ENCODE measurements at regions not wholly inside any gene's neighbourhood (a gene's known extent, or its start where the extent isn't known, plus 50 kb on each side); places are given as distances from the start of the nearest gene placed in this dataset.

GRCh38 chr7:52074071-52074470 lies 757.5 kb upstream of the COBL start:
- Histone ChIP-seq H4K91ac (ENCODE audit: insufficient read depth, low read depth, low read length) (no peak overlapping the region), H3K18ac (ENCODE audit: low read depth, low read length) (no peak overlapping the region), H3K9me3 (ENCODE audit: control insufficient read depth, insufficient read depth, low read length) (peaks cover 8% of the 10 kb centered on the region), H2BK20ac (ENCODE audit: low read depth, low read length) (no peak overlapping the region), H3K36me3 (ENCODE audit: control insufficient read depth, insufficient read depth, low read length) (no peaks in the 10 kb centered on the region), H4K8ac (ENCODE audit: low read depth in 2 of 2, low read length in 2 of 2) (no peak overlapping the region), H3K56ac (ENCODE audit: extremely low read depth, insufficient read depth, low read length) (no peak overlapping the region), H3K4me2 (ENCODE audit: low read depth, low read length) (no peak overlapping the region), H2AK5ac (ENCODE audit: low read depth, low read length) (no peak overlapping the region), H3K4me1 (ENCODE audit: control insufficient read depth, insufficient read depth, low read length) (no peaks in the 10 kb centered on the region), H3K23ac (ENCODE audit: low read depth, low read length) (no peak overlapping the region), H3K4me3 (ENCODE audit: insufficient read depth, low read depth, low read length) (no peak overlapping the region), H3K14ac (replicated peaks; ENCODE audit: low read depth, low read length) (no peak overlapping the region), H3K27me3 (ENCODE audit: control insufficient read depth, insufficient read depth, low read length) (no peaks in the 10 kb centered on the region), H2BK120ac (ENCODE audit: low read depth, low read length) (no peak overlapping the region), H2BK15ac (ENCODE audit: low read depth, low read length) (no peak overlapping the region), H2AFZ (replicated peaks; ENCODE audit: low read length, poor library complexity) (no peak overlapping the region), H3K4ac (ENCODE audit: low read depth, low read length) (no peak overlapping the region), H3K9me1 (ENCODE audit: insufficient read depth, low read length) (no peaks in the 10 kb centered on the region), H4K5ac (ENCODE audit: low read depth, low read length) (no peak overlapping the region), H4K20me1 (ENCODE audit: insufficient read depth, low read length) (no peaks in the 10 kb centered on the region), H3K27ac (ENCODE audit: insufficient read depth, low read length) (no peak overlapping the region), H3K9ac (ENCODE audit: low read depth, low read length) (no peak overlapping the region), H3K79me1 (ENCODE audit: low read depth in 1 of 2, low read length in 2 of 2) (no peaks in the 10 kb centered on the region), H2BK5ac (ENCODE audit: low read depth, low read length, poor library complexity, severe bottlenecking) (no peak overlapping the region), H2AK9ac (replicated peaks; ENCODE audit: low read depth, low read length, poor library complexity) (no peak overlapping the region)
- BruUV-seq (replicated peaks) = no TSS peak
- TF ChIP-seq BHLHE40 (IDR thresholded peaks at IDR 0.05; ENCODE audit: low read depth, low read length) (no peak), RFX5 (IDR thresholded peaks at IDR 0.05; ENCODE audit: low read depth, low read length) (no peak), RCOR1 (IDR thresholded peaks at IDR 0.05; ENCODE audit: insufficient replicate concordance, low read length) (no peak), POLR2A (IDR thresholded peaks at IDR 0.05; ENCODE audit: low read depth, low read length) (no peak), FOS (IDR thresholded peaks at IDR 0.05; ENCODE audit: low read depth, low read length) (no peak), ELK1 (IDR thresholded peaks at IDR 0.05; ENCODE audit: borderline replicate concordance, low read depth, low read length) (no peak), CEBPB (IDR thresholded peaks at IDR 0.05; ENCODE audit: low read depth, low read length) (no peak), MXI1 (IDR thresholded peaks at IDR 0.05; ENCODE audit: borderline replicate concordance, low read depth, low read length) (no peak), RAD21 (IDR thresholded peaks at IDR 0.05; ENCODE audit: low read length) (no peak), MAZ (IDR thresholded peaks at IDR 0.05; ENCODE audit: borderline replicate concordance, low read depth, low read length) (no peak), SMC3 (IDR thresholded peaks at IDR 0.05; ENCODE audit: low read depth, low read length) (no peak), CTCF (conservative IDR thresholded peaks at IDR 0.05; ENCODE audit: low read depth, low read length) (no peak), MAFK (IDR thresholded peaks at IDR 0.05; ENCODE audit: low read depth, low read length) (no peak), NFE2L2 (IDR thresholded peaks at IDR 0.05; ENCODE audit: low read depth, low read length) (no peak), CHD1 (IDR thresholded peaks at IDR 0.05; ENCODE audit: low read depth, low read length) (no peak), USF2 (IDR thresholded peaks at IDR 0.05; ENCODE audit: low read depth, low read length) (no peak)
- WGBS, 2 experiments (ENCODE audit: extremely low coverage in 2 of 2, insufficient read length in 1 of 2) = no CpG with 5 or more reads among the region's 2 CpGs
- dilution Hi-C loops (cut with HindIII; ENCODE audit: low sequenced_read_pairs, unreplicated experiment) (no loop called here), in situ Hi-C loops (cut with MboI; ENCODE audit: low sequenced_read_pairs) (no loop called here), intact Hi-C loops (cut with micrococcal nuclease) (no loop called here)
- no peak for DNase-seq
- POLR2A ChIA-PET (ENCODE audit: unreplicated experiment) = no interaction called here
- no peak for ATAC-seq (ENCODE audit: low read depth)
- CTCF ChIA-PET = no interaction called here
